ENCODE measurements at regions not wholly inside any gene's neighbourhood (a gene's known extent, or its start where the extent isn't known, plus 50 kb on each side); places are given as distances from the start of the nearest gene placed in this dataset.

GRCh38 chr2:217466805-217467204 is 536.0 kb downstream of the TNS1 start:
- Mint-ChIP-seq H3K4me1 (no peaks in the 10 kb centered on the region), H3K36me3 (ENCODE audit: low read depth) (no peaks in the 10 kb centered on the region), H3K9me3 (no peaks in the 10 kb centered on the region), H3K27me3 (ENCODE audit: insufficient read depth, low read depth, poor library complexity) (peaks cover 2% of the 10 kb centered on the region), H3K4me3 (no peak overlapping the region), H3K27ac (no peak overlapping the region)
- Histone ChIP-seq H2AFZ (no peak overlapping the region), H3K79me2 (replicated peaks; ENCODE audit: insufficient read depth) (no peaks in the 10 kb centered on the region), H3K27ac (ENCODE audit: low read depth) (no peak overlapping the region), H3K4me1 (ENCODE audit: insufficient read depth) (no peaks in the 10 kb centered on the region), H3K36me3 (ENCODE audit: insufficient read depth) (no peaks in the 10 kb centered on the region), H3K4me3 (no peak overlapping the region), H3F3A (replicated peaks; ENCODE audit: low read depth) (no peaks in the 10 kb centered on the region), H4K20me1 (replicated peaks; ENCODE audit: insufficient read depth) (no peaks in the 10 kb centered on the region), H3K4me2 (no peak overlapping the region), H3K27me3 (ENCODE audit: insufficient read depth) (no peaks in the 10 kb centered on the region), H3K9me2 (ENCODE audit: insufficient read depth) (peaks cover 15% of the 10 kb centered on the region)
- ATAC-seq (no peak), DNase-seq (ENCODE audit: low spot score) (no peak)
- TF ChIP-seq STAT1 (IDR thresholded peaks at IDR 0.05; ENCODE audit: unreplicated experiment): no peak

GRCh38 chr2:217466104-217466503 is 536.7 kb downstream of the TNS1 start:
- Histone ChIP-seq H3K79me2 (replicated peaks; ENCODE audit: insufficient read depth) (no peaks in the 10 kb centered on the region), H3K4me2 (no peak overlapping the region), H3K4me3 (no peak overlapping the region), H3K4me1 (ENCODE audit: insufficient read depth) (no peaks in the 10 kb centered on the region), H3K27me3 (ENCODE audit: insufficient read depth) (no peaks in the 10 kb centered on the region), H3K9me2 (ENCODE audit: insufficient read depth) (peaks cover 10% of the 10 kb centered on the region), H3F3A (replicated peaks; ENCODE audit: low read depth) (no peaks in the 10 kb centered on the region), H4K20me1 (replicated peaks; ENCODE audit: insufficient read depth) (no peaks in the 10 kb centered on the region), H2AFZ (no peak overlapping the region), H3K27ac (ENCODE audit: low read depth) (no peak overlapping the region), H3K36me3 (ENCODE audit: insufficient read depth) (no peaks in the 10 kb centered on the region)
- Mint-ChIP-seq H3K4me1 (no peaks in the 10 kb centered on the region), H3K36me3 (ENCODE audit: low read depth) (no peaks in the 10 kb centered on the region), H3K4me3 (no peak overlapping the region), H3K27ac (no peak overlapping the region), H3K9me3 (no peaks in the 10 kb centered on the region), H3K27me3 (ENCODE audit: insufficient read depth, low read depth, poor library complexity) (peaks cover 2% of the 10 kb centered on the region)
- no peak for TF ChIP-seq POLR2AphosphoS5 (IDR thresholded peaks at IDR 0.05; ENCODE audit: low read depth)
- TF ChIP-seq REST (IDR thresholded peaks at IDR 0.05; ENCODE audit: unreplicated experiment): no peak
- no peak for TF ChIP-seq ETS1 (IDR thresholded peaks at IDR 0.05)
- TF ChIP-seq STAT1 (IDR thresholded peaks at IDR 0.05; ENCODE audit: unreplicated experiment): no peak
- TF ChIP-seq ZNF114 (CRISPR knock-in tag; IDR thresholded peaks at IDR 0.05): no peak
- TF ChIP-seq CREB1 (CRISPR knock-in tag; IDR thresholded peaks at IDR 0.05; ENCODE audit: low read depth): no peak
- no peak for TF ChIP-seq EZH2phosphoT487 (IDR thresholded peaks at IDR 0.05; ENCODE audit: unreplicated experiment)
- ATAC-seq (no peak), DNase-seq (ENCODE audit: low spot score) (no peak)
